HS-27A (cell line): ENCODE measurements at regions not wholly inside any gene's neighbourhood (a gene's known extent, or its start where the extent isn't known, plus 50 kb on each side); places are given as distances from the start of the nearest gene placed in this dataset.

Source experiments
- DNase-seq: peaks from one replicate; pipeline ENCODE4 v3.0.0-alpha.2; 2012; ENCODE audit warnings: low read depth, missing footprints

GRCh38 chr14:100469632-100470522, 117.3 kb downstream of the BEGAIN start:
- no peak for DNase-seq

- no peak for DNase-seq
These were observed 116.7 kb downstream of the BEGAIN start for GRCh38 chr14:100470523-100470897.

- no peak for DNase-seq
These were observed 115.7 kb downstream of the BEGAIN start for GRCh38 chr14:100471441-100472093.

GRCh38 chr14:100472094-100472455, 115.1 kb downstream of the BEGAIN start:
- no peak for DNase-seq

GRCh38 chr14:100472491-100472890, 114.7 kb downstream of the BEGAIN start:
- DNase-seq = no peak

GRCh38 chr14:100473249-100473648, 114.0 kb downstream of the BEGAIN start:
- no peak for DNase-seq

- no peak for DNase-seq
These were observed 113.0 kb downstream of the BEGAIN start for GRCh38 chr14:100474196-100474595.

GRCh38 chr14:100475268-100475667, 111.9 kb downstream of the BEGAIN start:
- DNase-seq = no peak

- peak; percentile 5 for DNase-seq
These were observed 111.0 kb downstream of the BEGAIN start for GRCh38 chr14:100476012-100476822.

- no peak for DNase-seq
These were observed 102.5 kb downstream of the BEGAIN start for GRCh38 chr14:100484531-100485267.

GRCh38 chr14:100486025-100486828, 101.0 kb downstream of the BEGAIN start:
- DNase-seq = peak; percentile 22
